Body of pancreas (tissue), 4 donors: ENCODE measurements at regions not wholly inside any gene's neighbourhood (a gene's known extent, or its start where the extent isn't known, plus 50 kb on each side); places are given as distances from the start of the nearest gene placed in this dataset.

ENCODE experiments used
- POLR2A ChIP-seq, 3 donors: fragments of 450-650 bp; IDR thresholded peaks; one replicate each; pipeline ENCODE4 v1.6.1; 2016; ENCODE audit warnings: antibody characterized with exemption in 3 of 3, mild to moderate bottlenecking in 2 of 3
- TF ChIP-seq, protein P1 (sequence below), 7 experiments: fragments of 450-650 bp in 4 of 7; fragments of 200-600 bp in 3 of 7; sonication (generic) in 3 of 7; IDR thresholded peaks; one replicate each; pipeline ENCODE4 v1.5.1; 2016 to 2019; ENCODE audit warnings: antibody characterized with exemption in 7 of 7

DNA sequence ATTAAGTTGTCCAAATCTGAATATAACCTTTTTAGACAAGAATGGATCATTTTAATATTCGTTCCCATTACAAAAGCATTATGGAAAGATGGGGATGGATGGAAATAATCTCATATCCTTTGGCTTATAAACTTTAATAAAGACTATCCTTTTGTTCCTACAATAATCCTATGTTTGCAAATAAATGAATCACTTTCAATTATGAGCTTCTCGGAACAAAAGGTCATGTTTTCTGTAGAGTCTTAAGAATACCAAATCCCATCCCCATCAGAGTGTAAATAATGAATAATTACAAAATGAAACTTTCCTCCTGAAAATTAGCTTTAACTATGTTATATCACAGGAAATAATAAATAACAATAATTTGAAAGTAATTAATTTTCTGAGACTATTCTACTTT is 329.7 kb downstream of the NR2F1-AS1 start:
- TF ChIP-seq, protein P1, sequence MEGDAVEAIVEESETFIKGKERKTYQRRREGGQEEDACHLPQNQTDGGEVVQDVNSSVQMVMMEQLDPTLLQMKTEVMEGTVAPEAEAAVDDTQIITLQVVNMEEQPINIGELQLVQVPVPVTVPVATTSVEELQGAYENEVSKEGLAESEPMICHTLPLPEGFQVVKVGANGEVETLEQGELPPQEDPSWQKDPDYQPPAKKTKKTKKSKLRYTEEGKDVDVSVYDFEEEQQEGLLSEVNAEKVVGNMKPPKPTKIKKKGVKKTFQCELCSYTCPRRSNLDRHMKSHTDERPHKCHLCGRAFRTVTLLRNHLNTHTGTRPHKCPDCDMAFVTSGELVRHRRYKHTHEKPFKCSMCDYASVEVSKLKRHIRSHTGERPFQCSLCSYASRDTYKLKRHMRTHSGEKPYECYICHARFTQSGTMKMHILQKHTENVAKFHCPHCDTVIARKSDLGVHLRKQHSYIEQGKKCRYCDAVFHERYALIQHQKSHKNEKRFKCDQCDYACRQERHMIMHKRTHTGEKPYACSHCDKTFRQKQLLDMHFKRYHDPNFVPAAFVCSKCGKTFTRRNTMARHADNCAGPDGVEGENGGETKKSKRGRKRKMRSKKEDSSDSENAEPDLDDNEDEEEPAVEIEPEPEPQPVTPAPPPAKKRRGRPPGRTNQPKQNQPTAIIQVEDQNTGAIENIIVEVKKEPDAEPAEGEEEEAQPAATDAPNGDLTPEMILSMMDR (IDR thresholded peaks at IDR 0.05), result no peak
- no peak for TF ChIP-seq POLR2A (IDR thresholded peaks at IDR 0.05)
